GM20000 (cell line): ENCODE measurements at regions not wholly inside any gene's neighbourhood (a gene's known extent, or its start where the extent isn't known, plus 50 kb on each side); places are given as distances from the start of the nearest gene placed in this dataset.

Experiments used
- DNase-seq: peaks from one replicate; pipeline ENCODE4 v3.0.0; 2012; ENCODE audit warnings: low spot score
- CTCF ChIP-seq: IDR thresholded peaks from 2 replicates; pipeline ENCODE4 v1.5.1; 2012; ENCODE audit warnings: mild to moderate bottlenecking, control low read depth; ENCODE audit errors: extremely low read depth, missing control alignments

DNA sequence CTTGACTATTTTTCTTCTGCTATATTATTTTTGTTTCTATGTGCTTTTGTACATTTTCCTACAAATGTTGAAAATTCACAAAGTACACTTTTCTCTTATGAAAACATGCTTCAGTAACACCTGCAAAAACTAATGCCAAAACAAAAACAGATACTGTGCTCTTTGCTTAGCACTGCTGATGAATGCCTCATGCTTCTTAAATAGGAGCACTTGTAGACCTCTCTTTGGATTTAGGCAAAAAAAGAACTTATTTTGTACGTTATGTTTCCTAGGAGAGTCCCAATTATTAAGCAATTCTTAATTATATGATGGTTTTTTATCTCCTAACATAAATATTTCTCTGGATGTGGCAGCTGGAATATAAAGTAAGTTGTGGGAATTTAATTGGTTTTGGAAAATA lies 285.0 kb upstream of the ARSJ start:
- TF ChIP-seq CTCF = no peak
- DNase-seq = no peak

GRCh38 chr4:114264877-114265291 lies 285.4 kb upstream of the ARSJ start:
- no peak for DNase-seq

GRCh38 chr4:114265342-114265741 lies 285.9 kb upstream of the ARSJ start:
- no peak for TF ChIP-seq CTCF
- no peak for DNase-seq

More at GRCh38 chr4:114264877-114265291, 285.4 kb upstream of the ARSJ start:
- TF ChIP-seq CTCF = no peak

DNA sequence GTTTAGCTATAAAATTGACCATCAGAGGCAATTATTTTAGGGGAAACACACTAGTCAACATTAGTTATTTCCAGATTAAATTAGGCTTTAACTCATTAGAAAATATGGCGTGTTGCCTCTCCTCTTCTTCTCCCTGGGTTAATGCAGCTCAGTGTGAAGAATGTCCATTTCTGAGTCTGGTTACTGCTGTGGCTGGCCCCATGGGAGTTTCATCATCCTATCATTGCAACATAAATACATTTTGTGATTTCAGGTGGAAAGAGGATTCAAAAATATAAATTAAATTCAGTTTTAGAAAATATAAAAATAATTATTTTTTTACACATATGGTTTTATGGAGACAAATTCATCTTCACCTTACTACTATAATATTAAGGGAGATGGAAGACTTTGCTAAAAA lies 288.5 kb upstream of the ARSJ start:
- no peak for DNase-seq
- no peak for TF ChIP-seq CTCF

GRCh38 chr4:114271031-114271430 lies 291.6 kb upstream of the ARSJ start:
- DNase-seq = no peak
- no peak for TF ChIP-seq CTCF

- no peak for DNase-seq
- no peak for TF ChIP-seq CTCF
Measured at GRCh38 chr4:114272226-114272625, 292.8 kb upstream of the ARSJ start.

DNA sequence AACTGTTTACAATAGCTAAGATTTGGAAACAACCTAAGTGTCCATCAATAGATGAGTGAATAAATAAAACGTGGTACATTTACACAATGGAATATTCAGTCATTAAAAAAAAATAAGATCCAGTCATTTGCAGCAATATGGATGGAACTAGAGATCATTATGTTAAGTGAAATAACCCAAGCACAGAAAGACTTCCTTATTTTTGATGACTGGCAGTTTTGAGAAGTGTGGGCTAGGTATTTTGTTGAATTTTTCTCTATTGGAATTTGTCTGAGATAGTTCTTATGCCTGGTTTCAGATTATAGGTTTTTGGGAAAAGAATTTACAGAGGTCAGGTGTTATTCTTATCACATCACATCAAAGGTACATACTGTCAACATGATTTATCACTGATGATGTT lies 293.8 kb upstream of the ARSJ start:
- DNase-seq = no peak
- no peak for TF ChIP-seq CTCF
